ENCODE measurements at regions not wholly inside any gene's neighbourhood (a gene's known extent, or its start where the extent isn't known, plus 50 kb on each side); places are given as distances from the start of the nearest gene placed in this dataset.
"Not testable (repeated sequence)": the region's sequence is repeated elsewhere in the genome, so short reads cannot be mapped to it uniquely, and the experiment has no call there.

- no peaks in the 10 kb centered on the region for H3K27me3 Mint-ChIP-seq (ENCODE audit: low read depth)
- ATAC-seq (replicated peaks in 1 of 2) (peak; percentile 85 to 97), DNase-seq (peak; percentile 21 to 22)
- no peaks in the 10 kb centered on the region for H3K9me3 Mint-ChIP-seq
- no peaks in the 10 kb centered on the region for H3K36me3 Mint-ChIP-seq (ENCODE audit: insufficient read depth in 2 of 2)
- peak overlapping the region; percentile 63 to 70 for H3K4me3 Mint-ChIP-seq
- peaks cover 12% of the 10 kb centered on the region for H3K4me1 Mint-ChIP-seq (ENCODE audit: low read depth)
- peak overlapping the region; percentile 65 for H3K27ac Mint-ChIP-seq
Observed at GRCh38 chr2:11945139-11946126, 199.0 kb downstream of the LPIN1 start.

DNA sequence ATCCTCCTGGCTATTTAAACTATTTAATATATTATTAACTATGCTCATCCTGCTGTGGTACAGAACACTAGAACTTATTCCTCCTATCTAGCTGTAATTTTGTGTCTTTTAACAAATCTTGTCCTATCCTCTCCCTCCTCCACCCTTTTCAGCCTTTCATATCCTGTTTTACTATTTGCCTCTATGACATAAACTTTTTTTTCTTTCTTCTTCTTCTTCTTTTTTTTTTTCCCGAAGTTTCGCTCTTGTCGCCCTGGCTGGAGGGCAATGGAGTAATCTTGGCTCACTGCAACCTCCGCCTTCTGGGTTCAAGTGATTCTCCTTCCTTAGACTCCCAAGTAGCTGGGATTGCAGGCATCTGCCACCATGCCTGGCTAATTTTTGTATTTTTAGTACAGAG lies 201.5 kb downstream of the LPIN1 start:
- H3K4me1 Mint-ChIP-seq (ENCODE audit: low read depth), result peaks cover 12% of the 10 kb centered on the region
- no peaks in the 10 kb centered on the region for H3K27me3 Mint-ChIP-seq (ENCODE audit: low read depth)
- H3K27ac Mint-ChIP-seq, result no peak overlapping the region
- H3K9me3 Mint-ChIP-seq, result no peaks in the 10 kb centered on the region
- ATAC-seq (replicated peaks in 1 of 2) (no peak), DNase-seq (no peak)
- no peaks in the 10 kb centered on the region for H3K36me3 Mint-ChIP-seq (ENCODE audit: insufficient read depth in 2 of 2)
- no peak overlapping the region for H3K4me3 Mint-ChIP-seq

- no peak for ATAC-seq (replicated peaks in 1 of 2)
- Mint-ChIP-seq H3K27ac (no peak overlapping the region), H3K27me3 (ENCODE audit: low read depth) (peaks cover 18% of the 10 kb centered on the region), H3K4me1 (ENCODE audit: low read depth) (peaks cover 9% of the 10 kb centered on the region), H3K9me3 (no peaks in the 10 kb centered on the region), H3K4me3 (no peak overlapping the region), H3K36me3 (ENCODE audit: insufficient read depth in 2 of 2) (no peaks in the 10 kb centered on the region)
- no peak for DNase-seq
Observed at GRCh38 chr2:11949732-11950523, 203.5 kb downstream of the LPIN1 start.

GRCh38 chr2:11950896-11951295 lies 204.5 kb downstream of the LPIN1 start:
- no peaks in the 10 kb centered on the region for H3K4me1 Mint-ChIP-seq (ENCODE audit: low read depth)
- H3K4me3 Mint-ChIP-seq, result no peak overlapping the region
- H3K27ac Mint-ChIP-seq, result no peak overlapping the region
- no peaks in the 10 kb centered on the region for H3K36me3 Mint-ChIP-seq (ENCODE audit: insufficient read depth in 2 of 2)
- H3K27me3 Mint-ChIP-seq (ENCODE audit: low read depth), result peaks cover 28% of the 10 kb centered on the region
- ATAC-seq (replicated peaks in 1 of 2) (no peak), DNase-seq (no peak)
- H3K9me3 Mint-ChIP-seq, result no peaks in the 10 kb centered on the region

DNA sequence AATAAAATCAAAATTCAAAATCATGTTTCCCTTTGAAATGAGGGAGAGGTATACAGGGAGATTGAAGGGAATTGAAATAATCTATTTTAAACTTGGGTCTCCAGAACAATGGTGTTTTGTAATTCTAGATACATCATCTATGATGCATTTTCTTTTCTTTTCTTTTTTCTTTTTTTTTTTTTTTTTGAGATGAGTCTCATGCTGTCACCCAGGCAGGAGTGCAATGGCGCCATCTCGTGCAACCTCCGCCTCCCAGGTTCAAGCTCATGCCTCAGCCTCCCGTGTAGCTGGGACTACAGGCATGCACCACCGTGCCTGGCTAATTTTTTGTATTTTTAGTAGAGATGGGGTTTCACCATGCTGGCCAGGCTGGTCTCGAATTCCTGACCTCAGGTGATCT lies 205.1 kb downstream of the LPIN1 start:
- peaks cover 28% of the 10 kb centered on the region for H3K27me3 Mint-ChIP-seq (ENCODE audit: low read depth)
- H3K4me1 Mint-ChIP-seq (ENCODE audit: low read depth); H3K4me3 Mint-ChIP-seq; H3K9me3 Mint-ChIP-seq; H3K36me3 Mint-ChIP-seq (ENCODE audit: insufficient read depth in 2 of 2); H3K27ac Mint-ChIP-seq; DNase-seq; ATAC-seq (replicated peaks in 1 of 2): not testable (repeated sequence)

DNA sequence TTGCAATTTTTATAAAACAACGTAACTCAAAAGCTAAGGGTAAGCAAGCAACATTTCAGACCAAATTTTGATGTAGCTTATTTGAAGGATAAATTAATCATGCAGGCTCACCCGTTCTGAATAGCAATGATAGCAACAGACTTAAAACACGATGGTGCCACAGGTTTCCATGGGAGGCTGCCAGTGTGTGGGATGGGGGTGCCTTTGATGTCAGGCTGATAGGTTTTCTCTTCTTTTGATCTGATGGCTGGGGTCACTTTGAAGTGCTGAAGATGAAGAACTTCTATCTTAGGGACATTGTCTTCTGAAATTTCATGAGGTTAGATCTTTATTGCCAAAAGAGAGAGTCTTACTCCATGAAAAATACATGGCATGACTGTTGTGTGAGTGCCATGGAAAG lies 206.8 kb downstream of the LPIN1 start:
- ATAC-seq (replicated peaks in 1 of 2) (no peak), DNase-seq (no peak)
- Mint-ChIP-seq H3K27ac (no peak overlapping the region), H3K4me3 (no peak overlapping the region), H3K36me3 (ENCODE audit: insufficient read depth in 2 of 2) (no peaks in the 10 kb centered on the region), H3K9me3 (no peaks in the 10 kb centered on the region), H3K4me1 (ENCODE audit: low read depth) (no peaks in the 10 kb centered on the region), H3K27me3 (ENCODE audit: low read depth) (peaks cover 28% of the 10 kb centered on the region)

DNA sequence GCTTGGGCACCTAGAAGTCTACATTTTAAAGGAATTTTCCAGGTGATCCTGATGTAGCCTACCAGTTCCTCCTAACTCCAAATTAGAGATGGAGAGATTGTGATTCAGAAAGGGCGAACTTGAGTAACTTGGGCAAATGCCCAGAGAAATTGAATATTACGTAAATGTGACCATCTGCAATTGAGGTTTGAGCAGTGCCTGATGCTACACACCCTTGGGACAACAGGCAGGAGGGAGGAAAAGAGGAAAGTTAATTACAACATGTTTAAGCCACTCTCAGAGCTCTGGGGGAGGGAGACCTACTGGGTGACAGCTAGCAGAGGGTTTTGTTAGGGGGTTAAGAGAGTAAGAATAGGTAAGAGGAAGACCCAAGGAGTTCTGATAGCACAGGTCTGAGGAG lies 208.9 kb downstream of the LPIN1 start:
- Mint-ChIP-seq H3K27ac (no peak overlapping the region), H3K4me1 (ENCODE audit: low read depth) (no peaks in the 10 kb centered on the region), H3K4me3 (no peak overlapping the region), H3K36me3 (ENCODE audit: insufficient read depth in 2 of 2) (no peaks in the 10 kb centered on the region), H3K9me3 (no peaks in the 10 kb centered on the region), H3K27me3 (ENCODE audit: low read depth) (peaks cover 28% of the 10 kb centered on the region)
- DNase-seq (no peak), ATAC-seq (replicated peaks in 1 of 2) (no peak)

- Mint-ChIP-seq H3K4me3 (no peak overlapping the region), H3K27me3 (ENCODE audit: low read depth) (peaks cover 28% of the 10 kb centered on the region), H3K4me1 (ENCODE audit: low read depth) (no peaks in the 10 kb centered on the region), H3K27ac (no peak overlapping the region), H3K9me3 (no peaks in the 10 kb centered on the region), H3K36me3 (ENCODE audit: insufficient read depth in 2 of 2) (no peaks in the 10 kb centered on the region)
- no peak for DNase-seq
- ATAC-seq (replicated peaks in 1 of 2), result no peak
Observed at GRCh38 chr2:11955884-11956291, 209.5 kb downstream of the LPIN1 start.

GRCh38 chr2:11962707-11963328 lies 216.4 kb downstream of the LPIN1 start:
- Mint-ChIP-seq H3K4me1 (ENCODE audit: low read depth) (no peaks in the 10 kb centered on the region), H3K27me3 (ENCODE audit: low read depth) (no peaks in the 10 kb centered on the region), H3K4me3 (no peak overlapping the region), H3K27ac (no peak overlapping the region), H3K9me3 (no peaks in the 10 kb centered on the region), H3K36me3 (ENCODE audit: insufficient read depth in 2 of 2) (no peaks in the 10 kb centered on the region)
- no peak for DNase-seq
- no peak for ATAC-seq (replicated peaks in 1 of 2)

DNA sequence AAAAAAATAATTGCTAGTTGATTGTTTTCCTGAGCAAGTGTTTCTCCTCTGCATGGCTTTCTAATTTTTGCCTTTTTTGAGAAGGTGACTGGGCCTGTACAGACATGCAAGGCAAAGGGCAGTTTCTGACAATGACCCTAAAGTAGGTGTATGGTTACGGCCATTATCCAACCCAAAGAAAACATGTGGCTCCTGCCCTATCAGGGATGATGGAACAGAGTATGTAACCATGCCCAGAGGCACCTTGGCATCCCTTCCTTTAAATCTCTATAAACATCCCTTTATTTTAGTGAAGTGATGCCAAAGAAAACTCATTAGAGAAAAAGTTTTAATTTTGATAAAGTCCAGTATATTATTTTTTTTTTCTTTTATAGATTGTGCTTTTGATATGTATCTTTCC lies 217.5 kb downstream of the LPIN1 start:
- ATAC-seq (replicated peaks in 1 of 2) (no peak), DNase-seq (no peak)
- Mint-ChIP-seq H3K27me3 (ENCODE audit: low read depth) (no peaks in the 10 kb centered on the region), H3K4me1 (ENCODE audit: low read depth) (no peaks in the 10 kb centered on the region), H3K4me3 (no peak overlapping the region), H3K27ac (no peak overlapping the region), H3K36me3 (ENCODE audit: insufficient read depth in 2 of 2) (no peaks in the 10 kb centered on the region), H3K9me3 (no peaks in the 10 kb centered on the region)

DNA sequence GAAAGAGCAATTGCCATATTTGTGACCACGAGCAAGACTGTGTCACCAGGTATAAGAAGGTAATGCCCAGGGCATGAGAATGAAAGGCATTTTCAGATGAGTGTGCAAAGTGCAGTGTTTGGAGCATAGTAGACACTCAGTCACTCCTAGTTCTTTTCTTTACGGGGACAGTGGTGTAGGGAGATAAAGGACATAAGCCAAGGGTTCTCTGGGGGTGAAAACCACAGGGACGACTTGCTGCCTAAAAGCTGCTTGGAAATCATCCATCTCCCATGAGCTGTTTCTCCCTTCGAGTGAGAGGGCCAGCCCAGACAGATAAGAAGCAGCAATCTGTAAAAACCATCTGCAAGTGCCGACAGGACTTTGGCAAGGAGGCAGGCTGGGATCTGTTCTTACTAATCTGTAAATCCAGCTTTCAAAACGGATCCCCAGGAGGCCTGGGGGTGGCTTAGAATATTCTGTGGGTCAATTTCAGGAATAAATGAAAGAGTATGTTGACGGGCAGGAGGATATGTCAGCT lies 221.6 kb downstream of the LPIN1 start:
- Mint-ChIP-seq H3K36me3 (ENCODE audit: insufficient read depth in 2 of 2) (peaks cover 0 to 7% of the 10 kb centered on the region in 2 donors), H3K4me1 (ENCODE audit: low read depth) (no peaks in the 10 kb centered on the region), H3K27ac (no peak overlapping the region), H3K4me3 (no peak overlapping the region), H3K27me3 (ENCODE audit: low read depth) (peaks cover 11% of the 10 kb centered on the region), H3K9me3 (peaks cover 0 to 2% of the 10 kb centered on the region in 2 donors)
- ATAC-seq (replicated peaks in 1 of 2) (no peak), DNase-seq (no peak)

DNA sequence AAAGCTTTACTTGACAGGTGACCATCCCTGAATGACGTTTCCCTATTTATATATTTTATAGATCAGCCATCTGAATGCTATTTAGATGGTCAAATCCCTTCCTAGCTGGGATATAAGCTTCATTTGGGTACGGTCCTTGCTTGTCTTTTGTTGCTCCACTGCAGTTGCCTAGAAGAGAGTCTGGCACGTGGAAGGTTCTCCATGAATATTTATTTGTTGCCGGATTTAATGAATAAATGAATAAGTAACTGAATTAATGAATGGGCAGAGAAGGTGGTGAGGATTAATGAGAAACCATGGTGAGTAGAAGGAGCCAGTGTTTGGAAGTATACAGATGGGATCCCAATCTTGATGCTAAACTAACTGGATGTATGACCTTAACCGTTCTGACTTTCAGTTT lies 222.1 kb downstream of the LPIN1 start:
- no peak for ATAC-seq (replicated peaks in 1 of 2)
- H3K4me1 Mint-ChIP-seq (ENCODE audit: low read depth), result no peaks in the 10 kb centered on the region
- peaks cover 11% of the 10 kb centered on the region for H3K27me3 Mint-ChIP-seq (ENCODE audit: low read depth)
- peaks cover 1 to 12% of the 10 kb centered on the region in 2 donors for H3K36me3 Mint-ChIP-seq (ENCODE audit: insufficient read depth in 2 of 2)
- H3K4me3 Mint-ChIP-seq, result no peak overlapping the region
- DNase-seq, result no peak
- peaks cover 3 to 4% of the 10 kb centered on the region in 2 donors for H3K9me3 Mint-ChIP-seq
- H3K27ac Mint-ChIP-seq, result no peak overlapping the region

DNA sequence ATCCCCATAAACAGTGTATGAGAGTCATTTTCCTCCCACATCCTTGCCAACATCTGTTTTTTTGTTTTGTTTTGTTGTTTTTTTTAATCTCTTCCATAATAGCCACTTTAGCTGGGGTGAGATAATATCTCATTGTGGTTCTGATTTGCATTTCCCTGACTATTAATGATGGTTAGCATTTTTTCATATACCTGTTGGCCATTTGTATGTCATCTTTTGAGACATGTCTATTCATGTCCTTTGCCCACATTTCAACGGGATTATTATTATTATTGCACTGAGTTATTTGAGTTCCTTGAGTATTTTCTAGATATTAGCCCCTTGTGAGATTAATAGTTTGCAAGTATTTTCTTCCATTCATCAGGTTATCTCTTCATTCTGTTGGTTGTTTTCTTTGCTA lies 223.3 kb downstream of the LPIN1 start:
- Mint-ChIP-seq H3K27ac (no peak overlapping the region), H3K4me1 (ENCODE audit: low read depth) (no peaks in the 10 kb centered on the region), H3K9me3 (peaks cover 6 to 8% of the 10 kb centered on the region in 2 donors), H3K36me3 (ENCODE audit: insufficient read depth in 2 of 2) (peaks cover 5 to 18% of the 10 kb centered on the region in 2 donors), H3K4me3 (no peak overlapping the region), H3K27me3 (ENCODE audit: low read depth) (peaks cover 11% of the 10 kb centered on the region)
- ATAC-seq (replicated peaks in 1 of 2) (no peak), DNase-seq (no peak)
